ENCODE measurements at regions not wholly inside any gene's neighbourhood (a gene's known extent, or its start where the extent isn't known, plus 50 kb on each side); places are given as distances from the start of the nearest gene placed in this dataset.

DNA sequence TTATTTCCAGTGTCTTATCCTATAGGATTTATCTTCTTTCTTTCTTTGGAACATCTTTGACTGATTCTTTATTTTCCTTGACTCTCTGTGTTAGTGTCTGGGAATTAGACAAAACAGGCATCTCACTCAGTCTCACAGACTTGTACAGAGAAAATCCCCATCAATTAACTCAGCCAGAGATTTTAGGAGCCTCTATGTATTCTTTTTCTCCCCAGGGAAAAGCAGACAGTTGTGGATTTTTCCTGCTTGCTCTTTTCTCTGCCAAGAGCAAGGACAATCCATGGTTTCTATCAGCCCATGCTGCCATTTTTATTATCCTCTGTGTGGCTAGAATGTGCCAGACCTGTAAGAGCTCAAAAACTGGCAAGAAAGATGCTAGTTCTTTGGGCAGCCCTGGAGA lies 595.1 kb downstream of the SNAPC1 start:
- Histone ChIP-seq H3K27me3 (no peaks in the 10 kb centered on the region), H3K9me2 (replicated peaks; ENCODE audit: insufficient read depth) (no peaks in the 10 kb centered on the region), H3K4me1 (ENCODE audit: insufficient read depth) (no peaks in the 10 kb centered on the region), H3K4me3 (no peak overlapping the region), H3K36me3 (replicated peaks; ENCODE audit: insufficient read depth, low read depth) (no peaks in the 10 kb centered on the region), H3K4me2 (no peak overlapping the region), H3K79me2 (no peaks in the 10 kb centered on the region), H3K27ac (no peak overlapping the region), H4K20me1 (ENCODE audit: insufficient read depth, poor library complexity, severe bottlenecking) (no peaks in the 10 kb centered on the region), H3K9me3 (ENCODE audit: low read depth) (no peaks in the 10 kb centered on the region), H2AFZ (no peak overlapping the region)
- no peak for DNase-seq (ENCODE audit: low spot score)
- TF ChIP-seq EZH2phosphoT487 (IDR thresholded peaks at IDR 0.05; ENCODE audit: low read depth, severe bottlenecking, unreplicated experiment) (no peak), EZH2 (IDR thresholded peaks at IDR 0.05; ENCODE audit: borderline replicate concordance) (no peak)
- TF ChIP-seq, protein P1, sequence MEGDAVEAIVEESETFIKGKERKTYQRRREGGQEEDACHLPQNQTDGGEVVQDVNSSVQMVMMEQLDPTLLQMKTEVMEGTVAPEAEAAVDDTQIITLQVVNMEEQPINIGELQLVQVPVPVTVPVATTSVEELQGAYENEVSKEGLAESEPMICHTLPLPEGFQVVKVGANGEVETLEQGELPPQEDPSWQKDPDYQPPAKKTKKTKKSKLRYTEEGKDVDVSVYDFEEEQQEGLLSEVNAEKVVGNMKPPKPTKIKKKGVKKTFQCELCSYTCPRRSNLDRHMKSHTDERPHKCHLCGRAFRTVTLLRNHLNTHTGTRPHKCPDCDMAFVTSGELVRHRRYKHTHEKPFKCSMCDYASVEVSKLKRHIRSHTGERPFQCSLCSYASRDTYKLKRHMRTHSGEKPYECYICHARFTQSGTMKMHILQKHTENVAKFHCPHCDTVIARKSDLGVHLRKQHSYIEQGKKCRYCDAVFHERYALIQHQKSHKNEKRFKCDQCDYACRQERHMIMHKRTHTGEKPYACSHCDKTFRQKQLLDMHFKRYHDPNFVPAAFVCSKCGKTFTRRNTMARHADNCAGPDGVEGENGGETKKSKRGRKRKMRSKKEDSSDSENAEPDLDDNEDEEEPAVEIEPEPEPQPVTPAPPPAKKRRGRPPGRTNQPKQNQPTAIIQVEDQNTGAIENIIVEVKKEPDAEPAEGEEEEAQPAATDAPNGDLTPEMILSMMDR (IDR thresholded peaks at IDR 0.05; ENCODE audit: poor library complexity), result no peak

- H3K9me3 ChIP-seq (ENCODE audit: low read depth), result no peaks in the 10 kb centered on the region
- DNase-seq (ENCODE audit: low spot score), result no peak
- no peak overlapping the region for H3K27ac ChIP-seq
- H2AFZ ChIP-seq, result no peak overlapping the region
- TF ChIP-seq, protein P1 (IDR thresholded peaks at IDR 0.05; ENCODE audit: poor library complexity), result no peak
- TF ChIP-seq EZH2phosphoT487 (IDR thresholded peaks at IDR 0.05; ENCODE audit: low read depth, severe bottlenecking, unreplicated experiment) (no peak), EZH2 (IDR thresholded peaks at IDR 0.05; ENCODE audit: borderline replicate concordance) (no peak)
- H3K4me1 ChIP-seq (ENCODE audit: insufficient read depth), result no peaks in the 10 kb centered on the region
- no peaks in the 10 kb centered on the region for H3K36me3 ChIP-seq (replicated peaks; ENCODE audit: insufficient read depth, low read depth)
- H3K9me2 ChIP-seq (replicated peaks; ENCODE audit: insufficient read depth), result no peaks in the 10 kb centered on the region
- 73% methylated on average over 2 of the region's 2 CpGs for WGBS (ENCODE audit: low lambda C conversion rate, missing lambda C conversion rate)
- no peak overlapping the region for H3K4me2 ChIP-seq
- H3K27me3 ChIP-seq, result no peaks in the 10 kb centered on the region
- H3K4me3 ChIP-seq, result no peak overlapping the region
- no peaks in the 10 kb centered on the region for H3K79me2 ChIP-seq
- H4K20me1 ChIP-seq (ENCODE audit: insufficient read depth, poor library complexity, severe bottlenecking), result no peaks in the 10 kb centered on the region
Observed at GRCh38 chr14:62364161-62364560, 601.9 kb downstream of the SNAPC1 start.

GRCh38 chr14:62364800-62365280 lies 602.6 kb downstream of the SNAPC1 start:
- Histone ChIP-seq H3K4me3 (no peak overlapping the region), H3K4me2 (no peak overlapping the region), H3K9me3 (ENCODE audit: low read depth) (no peaks in the 10 kb centered on the region), H3K79me2 (no peaks in the 10 kb centered on the region), H3K9me2 (replicated peaks; ENCODE audit: insufficient read depth) (no peaks in the 10 kb centered on the region), H3K27ac (no peak overlapping the region), H2AFZ (no peak overlapping the region), H3K27me3 (no peaks in the 10 kb centered on the region), H4K20me1 (ENCODE audit: insufficient read depth, poor library complexity, severe bottlenecking) (no peaks in the 10 kb centered on the region), H3K36me3 (replicated peaks; ENCODE audit: insufficient read depth, low read depth) (no peaks in the 10 kb centered on the region), H3K4me1 (ENCODE audit: insufficient read depth) (no peaks in the 10 kb centered on the region)
- TF ChIP-seq, protein P1 (IDR thresholded peaks at IDR 0.05; ENCODE audit: poor library complexity), result no peak
- TF ChIP-seq EZH2 (IDR thresholded peaks at IDR 0.05; ENCODE audit: borderline replicate concordance) (no peak), EZH2phosphoT487 (IDR thresholded peaks at IDR 0.05; ENCODE audit: low read depth, severe bottlenecking, unreplicated experiment) (no peak)
- DNase-seq (ENCODE audit: low spot score), result no peak
- WGBS (ENCODE audit: low lambda C conversion rate, missing lambda C conversion rate), result 48% methylated on average over 4 of the region's 4 CpGs

Measured in hepatocyte (in vitro differentiated cells).